Fibroblast of skin of abdomen (primary cell): ENCODE measurements at regions not wholly inside any gene's neighbourhood (a gene's known extent, or its start where the extent isn't known, plus 50 kb on each side); places are given as distances from the start of the nearest gene placed in this dataset.
"Not testable (repeated sequence)": the region's sequence is repeated elsewhere in the genome, so short reads cannot be mapped to it uniquely, and the experiment has no call there.

Experiments
- DNase-seq: peaks from one replicate; pipeline ENCODE4 v3.0.0-alpha.2; 2013

DNA sequence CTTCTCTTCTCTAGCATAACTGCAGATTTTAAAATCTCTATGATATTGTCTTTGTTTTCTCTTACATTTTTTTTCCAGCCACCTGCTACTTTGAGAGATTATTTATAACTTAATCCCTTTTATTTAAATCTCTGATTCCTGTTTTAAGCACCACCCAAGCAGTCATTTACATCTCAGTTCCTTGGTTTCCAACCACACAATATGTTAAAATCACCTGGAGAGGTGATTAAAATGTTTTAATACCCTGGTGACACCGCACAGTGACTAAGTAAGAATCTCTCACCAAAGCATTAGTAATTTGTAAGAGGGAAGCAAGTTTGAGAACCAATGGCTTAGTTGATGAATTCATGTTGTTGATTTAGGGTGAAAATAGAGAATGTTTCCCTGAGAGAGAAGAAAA is 849.8 kb downstream of the TMTC2 start:
- no peak for DNase-seq

DNA sequence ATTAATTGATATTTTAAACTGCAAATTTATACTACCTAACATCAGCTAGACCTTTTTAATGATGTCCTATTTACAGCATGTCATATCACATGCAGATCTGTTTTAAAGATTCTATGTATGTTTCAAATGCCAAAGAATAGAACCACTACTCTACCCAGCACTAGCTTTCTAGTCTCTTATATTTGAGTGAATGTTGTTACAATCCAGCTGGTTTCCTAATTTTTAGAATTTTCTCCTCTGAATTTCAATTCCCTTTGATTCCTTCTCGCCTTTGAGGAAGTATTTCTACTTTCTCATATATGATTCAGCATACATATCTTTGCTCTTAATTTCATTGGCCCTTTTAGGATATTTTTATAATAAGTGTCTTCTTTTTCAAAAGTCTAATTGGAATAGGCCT is 841.9 kb downstream of the TMTC2 start:
- DNase-seq: no peak

DNA sequence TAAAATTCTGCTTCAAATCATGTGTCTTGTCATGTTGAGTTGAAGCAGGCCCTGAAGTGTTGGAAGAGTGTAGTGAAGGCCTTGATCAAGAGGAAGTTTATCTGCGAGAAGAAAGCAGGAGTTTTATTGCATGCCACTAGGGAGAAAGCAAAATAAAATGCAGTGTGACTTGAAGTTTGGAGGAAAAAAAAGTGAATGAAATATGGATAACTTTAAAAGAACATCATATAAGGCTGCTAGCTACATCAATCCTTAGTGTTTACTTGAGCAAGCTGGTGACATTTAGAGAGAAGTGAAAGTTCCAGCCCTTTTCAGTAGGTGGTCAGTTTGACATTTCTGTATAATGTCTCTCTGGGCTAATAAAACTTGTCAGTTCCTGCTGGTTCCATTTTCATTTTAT is 841.1 kb downstream of the TMTC2 start:
- DNase-seq: no peak

DNA sequence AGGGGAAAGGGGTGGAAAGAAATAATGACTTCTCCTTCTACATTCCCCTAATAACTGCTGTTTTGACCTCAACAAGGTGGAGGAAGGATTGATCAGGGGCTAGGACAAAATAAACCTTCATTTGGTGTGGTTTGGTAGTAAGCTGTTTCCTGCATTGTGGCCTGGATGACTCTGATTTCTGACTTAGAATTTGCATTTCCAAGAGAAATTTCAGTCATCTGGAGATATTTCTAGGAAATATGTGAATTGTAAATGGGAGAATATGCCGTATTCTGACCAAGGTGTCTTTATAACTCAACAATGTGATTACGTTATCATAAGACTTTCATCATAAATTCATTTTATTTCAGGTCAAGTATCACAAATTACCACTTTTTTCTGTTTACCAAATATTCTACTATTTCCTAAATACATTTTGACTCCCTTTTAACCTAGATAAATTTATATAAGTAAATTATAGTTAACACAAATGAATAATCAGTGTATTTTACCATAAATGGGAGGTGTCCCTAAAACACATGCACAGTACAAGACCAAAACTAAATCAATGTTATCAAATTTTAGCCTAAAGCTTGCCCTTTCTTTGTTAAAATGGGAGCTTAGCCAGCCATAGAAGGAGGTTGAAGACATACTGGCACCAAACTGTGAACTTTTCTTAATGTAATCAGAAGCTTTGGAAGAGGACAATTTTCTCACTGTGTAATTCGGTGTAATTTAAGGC is 828.8 kb downstream of the TMTC2 start:
- no peak for DNase-seq

DNA sequence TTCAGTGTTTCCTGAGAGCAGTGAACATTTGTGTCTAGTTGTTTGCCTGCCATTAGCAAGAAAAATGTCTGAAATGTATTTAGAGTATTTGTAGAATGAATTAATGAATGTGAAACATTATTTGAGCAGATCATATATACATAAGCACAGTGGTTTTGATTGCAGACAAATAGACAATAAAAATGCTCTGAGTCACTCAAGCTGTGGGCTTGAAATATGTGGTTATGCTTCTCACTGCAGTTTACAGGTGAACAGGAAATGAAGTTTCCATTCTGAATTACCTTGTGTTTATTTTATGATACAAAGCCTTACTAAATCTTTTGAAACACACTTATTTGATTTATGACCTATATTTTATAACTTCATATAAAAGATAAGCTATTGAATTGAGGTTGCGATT is 827.7 kb downstream of the TMTC2 start:
- peak; percentile 6 for DNase-seq

DNA sequence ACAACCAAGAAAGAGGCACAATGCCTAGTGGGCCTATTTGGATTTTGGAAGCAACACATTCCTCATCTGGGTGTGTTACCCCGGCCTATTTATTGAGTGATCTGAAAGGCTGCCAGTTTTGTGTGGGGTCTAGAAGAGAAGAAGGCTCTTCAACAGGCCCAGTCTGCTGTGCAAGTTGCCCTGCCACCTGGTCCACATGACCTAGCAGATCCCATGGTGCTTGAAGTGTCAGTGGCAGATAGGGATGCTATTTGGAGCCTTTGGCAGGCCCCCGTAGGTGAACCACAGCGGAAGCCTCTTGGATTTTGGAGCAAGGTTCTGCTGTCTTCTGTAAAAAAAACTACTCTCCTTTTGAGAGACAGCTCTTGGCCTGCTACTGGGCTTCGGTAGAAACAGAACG is 820.1 kb downstream of the TMTC2 start:
- no peak for DNase-seq

DNA sequence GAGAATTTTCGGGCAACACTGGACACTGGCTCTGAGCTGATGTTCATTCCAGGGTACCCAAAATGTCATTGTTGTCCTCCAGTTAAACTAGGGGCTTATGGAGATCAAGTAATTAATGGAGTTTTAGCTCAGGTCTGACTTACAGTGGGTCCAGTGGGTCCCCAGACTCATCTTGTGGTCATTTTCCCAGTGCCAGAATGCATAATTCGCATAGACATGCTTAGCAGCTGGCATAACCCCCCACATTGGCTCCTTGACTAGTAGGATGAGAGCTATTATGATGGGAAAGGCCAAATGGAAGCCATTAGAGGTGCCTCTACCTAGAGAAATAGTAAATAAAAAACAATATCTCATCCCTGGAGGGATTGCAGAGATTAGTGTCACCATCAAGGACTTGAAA is 818.9 kb downstream of the TMTC2 start:
- no peak for DNase-seq

DNA sequence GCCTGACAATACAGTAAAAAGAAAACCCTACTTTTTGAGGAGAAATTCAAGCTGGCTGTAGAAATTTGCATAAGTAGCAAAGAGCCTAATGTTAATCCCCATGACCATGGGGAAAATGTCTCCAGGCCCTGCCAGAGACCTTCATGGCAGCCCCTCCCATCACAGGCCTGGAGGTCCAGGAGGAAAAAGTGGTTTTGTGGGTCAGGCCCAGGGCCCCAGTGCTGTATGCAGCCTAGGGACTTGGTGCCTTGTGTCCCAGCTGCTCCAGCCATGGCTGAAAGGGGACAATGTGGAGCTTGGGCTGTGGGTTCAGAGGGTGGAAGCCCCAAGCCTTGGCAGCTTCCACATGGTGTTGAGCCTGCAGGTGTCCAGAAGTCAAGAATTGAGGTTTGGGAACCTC is 813.2 kb downstream of the TMTC2 start:
- not testable (repeated sequence) for DNase-seq

DNA sequence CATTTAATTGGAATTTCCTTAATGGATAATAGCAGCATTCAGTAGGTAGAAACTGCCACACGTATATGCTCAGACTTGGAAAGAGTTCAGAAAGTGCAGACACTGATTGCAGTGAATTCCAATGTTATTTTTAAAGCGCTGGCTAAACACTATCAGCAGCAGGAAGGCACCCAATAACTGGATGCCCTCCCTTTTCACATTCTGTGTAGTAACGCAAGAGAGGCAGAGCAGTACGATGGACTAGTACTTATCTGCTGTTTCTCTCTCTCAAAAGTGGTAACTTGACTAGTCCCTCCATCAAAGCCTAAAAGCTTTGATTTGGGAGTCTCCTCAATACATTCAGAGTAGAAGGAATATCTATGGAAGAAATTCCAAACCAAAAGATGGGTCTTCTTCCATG is 791.0 kb downstream of the TMTC2 start:
- DNase-seq: peak; percentile 7

DNA sequence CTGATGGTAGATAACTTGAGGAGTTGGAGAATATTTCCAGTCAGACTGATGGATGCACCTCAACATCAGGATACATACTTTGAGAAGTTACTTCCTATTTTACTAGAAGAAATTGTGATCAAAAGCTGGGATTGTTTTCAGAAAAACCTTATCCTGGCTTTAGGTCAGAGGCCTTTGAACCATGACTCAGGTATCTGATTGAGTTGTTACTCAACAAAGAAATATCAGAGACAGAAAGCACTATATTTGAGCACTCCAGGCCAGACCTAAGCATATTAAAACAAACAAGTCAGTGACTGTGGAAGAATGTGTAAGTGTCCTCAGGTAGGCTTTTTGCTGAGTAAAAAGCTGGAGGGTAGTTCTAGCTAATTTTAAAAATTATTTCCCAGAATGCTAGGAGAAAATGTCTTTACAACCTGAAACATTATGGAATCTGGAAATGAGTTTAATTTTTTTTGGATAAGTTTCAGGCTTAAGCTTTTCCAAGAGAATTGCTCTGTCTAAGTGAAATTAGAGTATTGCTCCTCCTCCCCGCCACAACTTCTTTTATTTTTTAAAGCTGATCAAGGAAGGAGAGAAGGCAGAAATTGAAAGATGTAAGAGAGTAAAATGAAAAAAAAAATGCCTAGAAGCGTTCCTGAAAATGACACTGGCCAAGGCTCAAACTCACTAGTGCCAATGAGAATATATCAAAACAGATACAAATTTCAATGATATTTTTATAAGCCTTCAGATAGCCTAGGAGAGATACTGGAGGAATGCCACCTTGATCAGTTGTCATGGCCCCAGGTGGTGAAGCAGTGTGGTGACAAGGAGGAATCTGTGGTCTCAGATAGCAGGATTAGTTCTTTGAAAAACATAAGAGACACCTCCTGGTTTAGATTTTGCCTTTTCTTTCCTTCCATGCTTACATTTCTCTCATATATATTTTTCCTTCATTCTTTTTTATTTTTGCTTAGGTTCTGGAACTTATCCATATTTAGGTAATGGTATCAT is 790.3 kb downstream of the TMTC2 start:
- no peak for DNase-seq

DNA sequence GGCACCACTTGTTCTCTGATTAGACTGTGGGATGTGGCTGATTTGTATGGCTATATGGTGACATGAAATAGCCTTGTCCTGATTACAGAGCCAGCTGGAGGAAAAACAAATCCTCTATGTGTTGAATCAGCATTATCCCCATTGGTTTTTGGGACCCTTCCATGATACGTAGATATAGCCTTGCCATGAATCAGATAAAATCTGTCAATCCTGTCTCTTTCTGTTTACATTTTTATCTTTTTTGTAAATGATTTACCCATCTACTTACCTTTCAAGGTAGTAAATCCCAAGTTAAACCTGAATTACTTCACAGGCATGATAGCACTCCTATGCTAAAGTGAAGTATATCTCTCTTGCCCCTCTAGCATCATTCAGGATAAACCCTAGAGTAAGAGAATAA is 789.3 kb downstream of the TMTC2 start:
- no peak for DNase-seq

DNA sequence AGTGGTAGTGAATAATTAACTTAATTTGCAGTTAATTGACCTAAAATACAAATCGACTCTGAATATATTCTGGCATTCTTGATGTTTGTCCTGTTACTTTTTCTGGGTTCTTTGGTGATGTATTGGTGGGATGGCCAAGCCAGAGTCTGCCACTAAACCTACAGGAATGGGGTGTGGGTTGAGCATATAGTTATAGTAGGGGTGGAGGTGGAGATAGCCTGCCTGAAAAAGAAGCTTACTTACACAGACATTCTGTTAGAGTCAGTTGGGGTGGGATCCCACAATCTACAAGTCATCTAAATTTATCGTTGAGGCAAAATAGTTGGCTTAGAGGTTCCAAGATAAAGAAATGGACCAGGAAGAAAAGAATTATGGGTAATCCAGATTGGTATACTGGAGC is 787.7 kb downstream of the TMTC2 start:
- no peak for DNase-seq

DNA sequence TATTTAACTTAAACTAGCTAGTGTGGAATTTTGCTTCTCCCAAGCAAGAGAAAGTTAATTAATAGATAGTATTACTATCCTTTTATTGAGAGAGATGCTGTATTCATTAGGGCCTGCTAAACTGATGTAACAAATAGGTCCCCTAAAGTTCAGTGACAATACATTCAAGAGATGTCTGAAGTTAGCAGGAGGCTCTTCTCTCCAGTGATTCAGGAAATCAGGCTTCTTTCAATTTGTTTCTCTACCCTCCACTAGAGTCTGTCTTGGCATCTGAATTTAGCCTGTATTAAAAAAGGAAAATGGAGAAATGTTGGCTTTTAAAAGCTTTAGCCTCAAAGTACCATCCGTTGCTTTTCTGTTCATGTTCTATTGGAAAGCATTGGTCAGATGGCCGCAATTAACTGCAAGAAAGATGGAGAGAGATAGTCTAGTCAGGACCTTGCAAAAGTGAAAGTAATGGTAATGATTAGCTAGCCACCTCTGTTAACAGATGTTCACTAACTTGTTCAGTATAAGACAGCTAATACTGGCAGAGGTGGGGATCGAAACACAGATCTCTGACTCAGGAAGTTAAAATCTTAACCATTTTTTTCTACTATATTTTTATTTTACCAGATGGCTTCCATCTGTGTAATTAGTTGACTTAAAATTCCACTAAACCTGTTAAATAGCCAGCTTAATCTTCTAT is 786.8 kb downstream of the TMTC2 start:
- peak; percentile 67 for DNase-seq

DNA sequence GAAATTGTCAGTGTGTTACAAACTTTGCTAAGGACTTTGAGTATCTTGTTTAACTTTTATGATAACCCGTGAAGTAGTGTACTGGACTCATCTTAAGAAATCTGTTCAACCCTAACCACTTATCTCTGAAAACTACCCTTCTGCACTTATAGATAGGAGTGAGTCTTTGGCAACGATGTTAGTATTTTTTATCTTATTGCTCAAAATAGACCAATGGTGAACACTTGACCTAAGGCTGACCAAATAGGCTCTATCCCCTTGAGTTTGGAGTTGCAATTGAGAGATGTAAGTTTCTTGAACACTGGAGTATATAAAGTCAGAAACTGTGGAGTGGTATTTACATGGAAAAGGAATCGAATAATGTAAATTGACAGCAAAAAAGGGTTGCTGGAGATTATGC is 786.1 kb downstream of the TMTC2 start:
- no peak for DNase-seq

DNA sequence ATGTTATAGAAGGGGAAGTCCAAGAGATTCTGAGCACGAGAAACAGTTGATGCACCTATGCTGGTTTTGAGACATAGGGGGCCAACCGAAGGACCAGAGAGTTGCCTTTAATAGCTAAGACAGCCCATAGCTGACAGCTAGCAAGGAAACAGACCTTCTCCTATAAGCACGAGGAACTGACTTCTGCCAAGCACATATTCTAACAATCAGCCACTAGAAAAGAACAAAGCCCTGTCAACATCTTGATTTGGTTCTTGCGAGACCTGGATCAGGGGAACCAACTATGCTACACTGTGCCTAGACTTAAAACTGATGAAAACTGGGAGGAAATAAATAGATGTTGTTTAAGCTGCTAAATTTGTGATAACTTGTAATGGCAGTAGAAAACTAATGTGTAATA is 785.6 kb downstream of the TMTC2 start:
- no peak for DNase-seq

DNA sequence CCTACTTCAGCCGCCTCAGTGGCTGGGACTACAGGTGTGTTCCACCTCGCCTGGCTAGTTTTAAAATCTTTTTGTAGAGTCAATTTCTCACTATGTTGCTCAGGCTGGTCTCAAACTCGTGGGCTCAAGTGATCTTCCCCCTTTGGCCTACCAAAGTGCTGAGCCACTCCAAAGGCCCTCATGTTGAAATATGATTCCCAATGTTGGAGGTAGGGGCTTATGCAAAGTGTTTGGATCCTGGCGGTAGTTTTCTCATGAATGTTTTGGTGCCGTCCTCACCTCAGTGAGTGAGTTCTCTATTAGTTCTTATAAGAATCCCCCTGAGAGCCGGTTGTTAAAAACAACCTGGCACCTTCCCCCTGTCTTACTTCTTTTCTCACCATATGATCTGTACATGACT is 784.6 kb downstream of the TMTC2 start:
- DNase-seq: no peak

DNA sequence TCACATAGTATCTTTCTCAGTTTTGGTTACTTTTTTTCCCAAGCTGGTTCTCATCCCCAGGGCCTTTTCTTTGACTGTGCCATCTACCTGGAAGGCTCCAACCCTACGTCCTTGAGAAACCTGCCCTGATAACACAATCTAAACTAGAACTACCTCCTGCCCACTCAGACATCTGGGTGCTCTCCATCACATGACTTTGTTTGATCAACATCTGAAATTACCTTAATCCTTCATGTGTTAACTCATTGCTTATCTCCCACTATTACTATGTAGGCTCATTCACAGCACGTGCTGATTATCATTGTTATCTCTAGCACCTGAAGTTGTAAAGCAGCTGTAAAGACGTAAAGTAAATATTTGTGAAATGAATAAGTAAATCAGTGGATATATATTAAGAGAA is 784.0 kb downstream of the TMTC2 start:
- DNase-seq: no peak

DNA sequence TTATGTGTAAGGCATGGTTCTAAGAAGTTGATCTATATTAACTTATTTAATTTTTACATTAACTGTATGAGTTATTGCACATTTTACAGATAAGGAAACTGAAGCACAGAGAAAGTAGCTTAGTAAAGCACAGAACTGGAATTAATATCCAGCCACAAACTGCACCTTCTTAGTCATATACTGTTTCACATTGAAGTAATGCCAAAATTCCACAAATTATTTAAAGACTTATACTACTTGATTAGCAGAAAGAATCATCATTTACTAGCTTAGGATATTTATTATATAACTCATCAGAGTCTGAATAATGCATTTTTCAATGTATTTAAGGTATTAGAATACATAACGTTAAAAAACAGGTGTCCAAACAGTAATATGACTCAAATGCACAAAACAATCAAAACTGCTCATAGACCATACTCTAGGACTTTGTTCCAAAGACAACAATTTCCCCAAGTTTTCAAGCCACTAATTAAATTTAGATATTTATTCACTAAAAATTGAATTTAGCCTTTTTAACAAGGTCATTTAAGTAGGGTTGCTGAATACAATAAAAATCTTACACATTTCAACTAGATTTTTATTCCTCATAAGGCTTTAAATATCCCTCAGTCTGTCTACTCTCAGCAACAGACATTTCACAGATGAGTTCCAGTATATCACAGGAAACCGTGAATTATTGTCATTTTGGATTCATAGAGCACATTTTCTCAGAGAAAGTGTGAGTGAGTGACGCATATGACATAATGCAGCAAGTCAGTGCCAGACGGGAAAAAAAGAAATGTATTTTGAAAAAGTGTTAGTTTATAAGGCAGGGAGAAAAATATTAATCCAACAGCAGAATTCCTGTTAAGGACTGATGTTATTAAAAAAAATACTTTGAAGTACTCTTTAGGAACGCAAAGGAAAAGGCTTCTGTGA is 782.5 kb downstream of the TMTC2 start:
- peak; percentile 50 for DNase-seq

DNA sequence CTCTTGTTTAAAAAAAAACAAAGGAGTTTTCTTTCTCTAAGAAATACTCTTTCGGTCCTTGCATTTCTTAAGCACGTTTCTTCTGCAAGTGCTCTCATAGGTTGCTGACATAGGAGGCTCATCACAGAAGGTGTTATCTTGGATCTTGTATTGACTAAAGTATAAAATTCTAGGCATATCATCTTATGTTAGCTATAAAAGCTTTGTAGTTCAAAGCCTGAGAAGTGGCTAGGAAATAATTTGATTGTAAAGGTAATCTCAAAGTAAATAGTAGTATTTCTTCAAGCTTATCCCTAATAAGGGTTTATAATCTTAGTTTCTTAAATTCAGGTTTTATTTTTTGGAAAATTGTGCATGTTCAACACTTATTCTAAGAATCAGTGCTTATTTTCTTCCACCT is 778.9 kb downstream of the TMTC2 start:
- DNase-seq: no peak

DNA sequence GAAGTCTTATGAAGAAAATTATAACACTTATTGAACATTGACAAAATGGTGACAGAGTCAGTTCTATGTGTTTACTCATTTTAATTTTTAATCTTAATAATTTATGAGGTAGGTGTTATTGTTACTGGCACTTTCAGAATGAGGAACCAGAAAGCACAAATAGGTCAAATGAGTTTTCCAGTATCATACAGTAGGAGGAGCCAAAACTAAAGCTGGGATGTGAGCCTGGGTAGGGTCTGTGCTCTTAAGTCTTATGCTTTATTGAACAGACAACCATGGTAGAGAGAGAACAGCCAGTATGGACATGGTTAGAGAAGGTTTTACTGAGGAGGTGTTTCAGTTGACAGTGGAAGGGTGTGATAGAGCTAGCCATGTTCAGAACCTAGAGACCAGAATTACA is 775.7 kb downstream of the TMTC2 start:
- no peak for DNase-seq

DNA sequence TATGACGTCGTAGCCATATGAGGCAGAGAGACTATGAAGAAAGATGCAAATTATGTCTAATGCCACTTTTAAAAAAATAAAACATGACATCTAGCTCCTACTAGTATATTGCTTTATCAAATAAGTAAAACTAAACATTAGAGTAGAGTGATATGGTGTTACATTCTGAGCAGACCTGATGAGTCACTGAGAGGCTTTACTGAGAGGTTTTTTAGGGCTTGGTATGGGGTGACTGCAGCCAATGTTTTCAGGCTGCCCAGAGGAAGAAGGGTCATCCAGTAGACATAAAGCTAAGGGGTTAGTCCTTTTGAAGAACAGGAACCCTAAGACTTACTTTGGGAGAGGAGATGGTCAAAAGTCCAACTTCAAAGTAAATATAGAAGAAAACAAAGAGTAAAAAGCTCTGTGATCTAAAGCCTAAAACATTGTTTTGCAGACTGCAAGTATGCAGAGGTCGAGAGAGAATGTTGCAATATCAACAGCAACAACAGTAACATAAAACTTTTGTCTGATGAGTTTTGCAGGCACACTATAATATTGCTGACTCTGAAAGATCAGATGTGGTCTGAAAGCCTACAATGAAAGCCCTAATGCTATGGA is 774.7 kb downstream of the TMTC2 start:
- DNase-seq: peak; percentile 23

DNA sequence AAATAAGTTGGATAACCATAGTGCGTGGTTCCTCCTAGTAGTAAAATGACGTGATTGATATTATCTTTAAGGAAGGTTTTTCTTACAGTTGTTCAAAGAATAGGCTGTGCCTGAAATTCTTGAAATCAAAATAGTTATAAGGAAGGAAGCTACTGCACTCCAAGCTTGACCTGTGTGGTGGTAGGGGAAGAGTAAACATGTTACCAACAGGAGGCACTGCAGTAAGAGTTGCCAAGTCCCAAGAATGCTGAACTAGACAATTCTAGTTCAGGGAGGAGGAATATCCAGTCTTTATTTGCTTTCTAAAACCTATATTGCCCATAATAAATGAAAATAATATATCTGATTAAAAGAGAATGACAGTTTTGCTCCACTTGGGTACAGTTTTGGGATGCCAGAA is 764.5 kb downstream of the TMTC2 start:
- DNase-seq: no peak
